Muscle of back (tissue), 3 donors: ENCODE measurements at regions not wholly inside any gene's neighbourhood (a gene's known extent, or its start where the extent isn't known, plus 50 kb on each side); places are given as distances from the start of the nearest gene placed in this dataset.
"Not testable (repeated sequence)": the region's sequence is repeated elsewhere in the genome, so short reads cannot be mapped to it uniquely, and the experiment has no call there.

ENCODE experiments used
- DNase-seq, 3 donors: peaks; one replicate each; pipeline versions ENCODE4 v3.0.0 to v3.0.0-alpha.2; 2013

DNA sequence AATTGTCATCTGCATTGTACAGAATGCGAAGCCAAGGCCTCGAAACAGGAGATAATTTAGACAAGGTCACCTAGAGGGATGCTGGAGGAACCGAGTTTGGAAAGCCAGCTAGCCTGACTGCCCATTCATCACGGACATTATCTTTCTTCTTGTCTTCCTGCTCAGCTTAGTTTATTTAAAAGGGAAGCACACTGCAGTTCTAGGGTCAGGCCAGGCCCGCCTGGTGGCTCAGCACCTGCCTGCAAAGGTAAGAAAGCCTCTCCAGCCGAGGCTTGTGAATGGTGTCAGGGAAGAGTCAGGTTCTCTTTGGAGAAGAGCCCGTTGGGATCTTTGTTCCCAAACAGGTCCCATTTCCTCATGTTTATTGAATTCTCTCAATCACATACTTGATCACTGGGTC is 246.5 kb downstream of the BLID start:
- DNase-seq: no peak

DNA sequence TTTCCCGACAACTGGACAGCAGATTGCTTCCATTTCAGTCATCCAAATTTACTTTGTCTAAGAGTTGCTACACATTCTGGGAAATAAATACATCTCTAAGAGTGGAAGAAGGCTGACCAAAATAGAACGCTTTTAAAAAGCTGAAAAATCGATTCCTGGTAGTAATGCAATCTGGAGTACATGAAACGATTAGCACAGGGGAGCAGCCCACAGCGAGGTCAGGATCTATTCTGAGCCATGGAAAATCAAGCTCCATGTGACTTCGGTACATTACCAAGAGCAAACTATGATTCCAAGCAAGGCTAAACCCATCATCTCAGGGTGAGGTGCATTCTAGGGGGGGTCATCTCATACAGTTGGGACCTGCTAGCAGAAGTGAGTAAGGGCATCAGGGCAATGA is 249.3 kb downstream of the BLID start:
- peak in 1 of 3 donors; percentile 39 for DNase-seq

DNA sequence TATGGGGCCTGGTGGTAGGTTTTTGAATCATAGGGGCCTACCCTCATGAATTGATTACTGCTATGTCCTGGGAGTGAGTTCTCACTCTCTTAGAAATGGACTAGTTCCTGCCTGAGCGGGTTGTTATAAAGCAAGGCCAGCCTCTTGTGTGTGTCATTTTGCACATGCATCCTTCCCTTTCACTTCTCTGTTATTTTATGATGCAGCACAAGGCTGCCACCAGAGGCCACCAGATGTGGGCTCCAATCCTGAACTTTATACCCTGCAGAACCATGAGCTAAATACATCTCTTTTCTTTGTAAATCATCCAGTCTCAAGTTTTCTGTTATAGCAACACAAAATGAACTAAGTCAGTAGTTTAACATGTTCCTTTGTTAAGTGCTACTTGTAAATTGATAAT is 251.4 kb downstream of the BLID start:
- DNase-seq: no peak

DNA sequence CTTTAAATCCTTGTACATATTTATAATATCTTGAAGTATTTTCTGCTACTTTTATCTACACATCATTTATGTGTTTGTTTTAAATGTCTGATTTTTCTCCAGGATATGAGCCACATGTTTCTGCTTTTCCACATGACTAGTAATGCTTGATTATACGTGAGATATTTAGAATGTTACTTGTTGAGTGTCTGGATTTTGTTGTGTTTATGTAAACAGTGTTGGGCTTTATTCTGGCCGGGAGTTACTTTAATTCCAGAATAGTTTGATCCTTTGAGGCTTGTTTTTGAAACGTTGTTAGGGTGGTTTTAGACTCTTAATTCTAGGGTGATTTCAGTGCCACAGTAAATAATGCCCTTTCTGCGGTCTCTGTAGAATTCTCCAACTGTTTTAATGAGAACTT is 252.9 kb downstream of the BLID start:
- DNase-seq: no peak

DNA sequence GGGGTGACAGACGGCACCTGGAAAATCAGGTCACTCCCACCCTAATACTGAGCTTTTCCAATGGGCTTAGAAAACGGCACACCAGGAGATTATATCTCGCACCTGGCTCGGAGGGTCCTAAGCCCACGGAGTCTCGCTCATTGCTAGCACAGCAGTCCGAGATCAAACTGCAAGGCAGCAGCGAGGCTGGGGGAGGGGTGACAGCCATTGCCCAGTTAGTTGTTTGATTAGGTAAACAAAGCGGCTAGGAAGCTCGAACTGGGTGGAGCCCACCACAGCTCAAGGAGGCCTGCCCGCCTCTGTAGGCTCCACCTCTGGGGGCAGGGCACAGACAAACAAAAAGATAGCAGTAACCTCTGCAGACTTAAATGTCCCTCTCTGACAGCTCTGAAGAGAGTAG is 260.9 kb downstream of the BLID start:
- DNase-seq: not testable (repeated sequence)

DNA sequence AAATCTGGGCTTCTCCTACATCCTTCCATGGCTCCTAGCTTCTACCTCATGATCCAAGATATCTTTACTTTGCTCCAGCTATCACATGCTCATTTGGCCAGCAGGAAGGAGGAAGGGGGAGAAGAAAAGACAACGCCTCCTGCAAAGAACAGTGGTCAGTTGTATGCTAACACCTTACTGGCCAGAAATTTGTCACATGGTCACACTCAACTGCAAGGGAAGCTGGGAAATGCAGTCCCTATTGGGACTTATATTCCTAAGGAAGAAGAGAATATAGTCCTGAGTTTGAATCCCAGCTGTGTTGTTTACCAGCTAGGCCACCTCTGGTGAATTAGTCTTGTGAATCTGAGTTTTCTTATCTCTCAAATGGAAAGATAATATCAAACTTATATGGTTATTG is 272.0 kb downstream of the BLID start:
- no peak for DNase-seq

DNA sequence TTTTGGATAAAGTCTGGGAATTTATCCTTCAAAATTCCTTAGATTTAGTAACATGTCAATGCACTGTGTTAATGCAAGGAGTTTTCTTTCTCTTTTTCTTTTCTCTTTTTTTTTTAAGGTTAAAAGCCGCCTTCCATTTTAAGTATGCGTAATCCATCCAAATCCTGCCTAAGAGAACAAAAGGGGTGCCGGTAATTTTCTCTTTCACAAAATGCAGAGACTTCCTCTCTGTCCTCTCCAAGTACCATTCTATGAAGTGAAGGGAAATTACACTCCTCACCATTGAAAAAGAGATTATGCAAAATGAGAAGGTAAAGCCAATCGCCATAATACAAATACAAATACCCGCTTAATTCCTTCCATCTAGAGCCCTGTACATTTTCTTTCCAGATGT is 273.8 kb downstream of the BLID start:
- DNase-seq: no peak

DNA sequence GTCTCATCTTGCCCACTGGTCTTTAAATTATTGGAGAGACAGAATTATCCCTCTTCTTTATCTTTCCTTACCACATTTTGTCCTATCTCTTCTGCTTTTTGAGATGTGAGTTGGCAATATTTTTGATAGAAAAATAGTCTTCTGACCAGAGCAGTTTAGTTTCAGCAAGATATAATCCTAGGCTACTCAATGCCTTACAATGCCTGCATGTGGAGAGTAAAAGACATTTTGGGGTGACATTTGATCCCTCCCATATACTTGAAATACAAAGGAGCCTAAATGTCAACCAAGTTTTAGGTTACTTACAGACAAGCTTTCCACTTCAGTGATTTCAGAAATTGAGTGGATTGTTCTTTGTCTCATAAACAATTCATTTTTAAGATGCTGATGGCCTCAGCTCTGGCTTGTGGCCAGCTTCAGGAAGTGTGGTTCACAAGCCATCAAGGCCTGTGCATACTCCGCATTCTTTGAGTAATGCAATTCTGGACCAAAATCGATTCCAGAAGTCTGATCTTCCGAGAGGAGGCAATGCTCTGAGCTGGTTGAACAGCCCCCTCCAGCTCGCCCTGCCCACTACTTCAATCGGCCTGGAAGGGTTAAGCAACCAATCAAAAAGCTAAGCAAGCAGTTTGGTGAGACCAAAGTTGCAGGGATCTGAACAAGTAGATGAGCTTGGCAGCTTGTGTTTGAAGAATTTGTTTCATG is 274.4 kb downstream of the BLID start:
- DNase-seq: peak; percentile 15 to 94 (median 55)

DNA sequence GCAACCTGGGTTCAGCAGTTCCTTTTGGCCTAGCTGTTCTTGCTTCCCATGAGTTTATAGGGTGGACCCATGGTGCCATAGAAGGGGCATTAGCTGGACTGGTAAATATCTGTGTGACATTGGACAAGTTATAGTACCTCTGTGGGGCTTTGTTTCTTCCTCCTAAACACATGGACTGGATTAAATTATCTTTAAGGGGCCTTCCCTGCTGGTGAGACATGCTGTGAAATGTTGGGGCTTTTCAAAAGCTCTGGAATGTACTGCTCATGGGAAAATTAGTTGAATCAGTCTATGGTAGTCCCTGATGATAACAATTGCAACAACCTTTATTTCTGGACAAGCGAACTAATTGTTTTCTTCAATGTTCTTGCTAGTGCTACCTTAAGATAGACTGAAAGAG is 276.2 kb downstream of the BLID start:
- DNase-seq: no peak

DNA sequence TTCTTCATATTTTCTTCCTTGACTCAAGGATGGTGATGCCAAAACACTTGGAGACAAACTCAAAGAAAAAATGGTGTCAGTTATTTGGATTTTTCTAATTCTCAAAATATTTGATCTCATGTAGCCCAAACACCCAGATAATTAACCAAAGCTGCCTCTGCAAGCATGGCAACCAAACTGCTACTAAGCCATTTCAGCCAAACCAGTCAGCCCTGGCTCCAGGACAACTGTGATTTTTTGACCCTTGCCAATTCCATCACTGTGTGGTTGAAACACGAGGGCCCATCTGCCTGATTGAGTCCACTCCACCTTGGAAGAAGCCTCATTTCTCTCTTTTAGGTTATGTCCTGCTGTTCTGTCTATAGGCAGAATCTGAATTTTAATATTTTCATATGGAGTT is 277.4 kb downstream of the BLID start:
- no peak for DNase-seq

DNA sequence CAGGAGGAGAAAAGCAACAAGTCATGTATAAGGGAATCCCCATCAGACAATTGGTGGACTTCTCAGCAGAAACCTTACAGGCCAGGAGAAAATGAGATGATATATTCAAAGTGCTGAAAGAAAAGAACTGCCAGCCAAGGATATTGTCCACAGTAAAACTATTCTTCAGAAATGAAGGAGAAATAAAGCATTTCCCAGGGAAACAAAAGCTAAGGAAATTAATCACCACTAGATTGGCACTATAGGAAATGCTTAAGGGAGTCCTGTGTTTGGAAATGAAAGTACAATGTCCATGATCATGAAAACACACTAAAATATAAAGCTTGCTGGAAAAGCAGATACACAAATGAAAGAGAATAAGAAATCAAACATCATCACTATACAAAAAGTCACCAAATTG is 282.0 kb downstream of the BLID start:
- no peak for DNase-seq

DNA sequence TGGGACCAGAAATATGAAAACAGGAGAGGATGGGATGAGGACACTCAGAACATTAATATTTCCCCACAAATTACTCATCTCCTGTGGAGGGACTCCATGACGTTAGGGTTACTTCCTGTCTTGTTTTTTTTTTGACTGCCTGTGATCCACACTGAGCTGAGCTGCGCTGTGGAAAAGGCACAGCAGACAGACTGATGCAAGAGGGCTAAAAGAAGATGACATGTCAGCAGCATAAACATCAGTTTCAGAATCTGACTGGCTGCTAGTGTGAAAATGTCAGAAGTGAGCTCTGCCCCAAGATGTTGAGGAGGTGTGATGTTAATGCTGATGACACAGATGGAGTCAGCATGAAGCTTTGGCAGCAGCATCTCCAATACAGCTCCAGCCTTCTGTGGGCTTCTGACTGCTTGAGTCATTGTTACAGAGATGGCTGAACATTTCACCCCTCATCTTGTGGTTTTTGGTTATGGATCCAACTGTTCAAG is 286.8 kb downstream of the BLID start:
- peak; percentile 16 to 99 (median 45) for DNase-seq

DNA sequence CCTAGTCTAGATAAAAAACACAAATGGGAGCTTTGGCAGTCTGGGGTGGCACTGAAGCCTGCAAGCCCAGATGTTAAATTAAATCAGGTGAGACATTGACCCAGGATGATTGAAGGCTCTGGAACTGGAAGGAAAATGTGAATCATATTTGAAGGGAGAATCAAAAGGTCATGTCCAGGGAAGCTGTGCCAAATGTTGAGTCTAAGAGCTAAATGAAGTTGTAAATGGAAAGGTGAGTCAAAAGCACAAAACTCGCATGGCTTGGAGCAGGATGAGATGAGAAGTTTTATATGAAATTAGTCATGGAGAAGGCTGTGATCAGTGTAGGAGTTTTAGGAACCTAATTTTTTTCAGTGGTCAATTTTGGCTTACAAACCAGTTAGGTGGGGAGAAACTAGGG is 301.1 kb downstream of the BLID start:
- no peak for DNase-seq

DNA sequence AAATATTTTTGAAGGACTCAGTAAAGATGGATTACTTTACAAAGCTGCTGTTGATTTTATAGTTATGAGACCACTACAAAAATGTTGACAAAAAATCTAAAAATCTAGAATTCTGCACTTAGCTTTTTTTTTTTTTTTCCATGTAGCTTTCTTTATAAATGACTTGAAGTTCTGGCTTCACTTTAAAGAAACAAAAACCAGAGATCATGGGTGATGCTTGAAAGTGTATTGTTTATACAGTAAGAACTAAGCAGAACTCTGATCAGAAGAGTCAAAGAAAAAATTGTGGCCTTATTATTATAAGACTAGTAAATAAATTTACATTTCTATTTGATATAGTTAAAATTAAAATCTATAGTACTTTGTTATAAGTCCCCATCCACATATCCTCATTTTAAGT is 301.7 kb downstream of the BLID start:
- DNase-seq: no peak

DNA sequence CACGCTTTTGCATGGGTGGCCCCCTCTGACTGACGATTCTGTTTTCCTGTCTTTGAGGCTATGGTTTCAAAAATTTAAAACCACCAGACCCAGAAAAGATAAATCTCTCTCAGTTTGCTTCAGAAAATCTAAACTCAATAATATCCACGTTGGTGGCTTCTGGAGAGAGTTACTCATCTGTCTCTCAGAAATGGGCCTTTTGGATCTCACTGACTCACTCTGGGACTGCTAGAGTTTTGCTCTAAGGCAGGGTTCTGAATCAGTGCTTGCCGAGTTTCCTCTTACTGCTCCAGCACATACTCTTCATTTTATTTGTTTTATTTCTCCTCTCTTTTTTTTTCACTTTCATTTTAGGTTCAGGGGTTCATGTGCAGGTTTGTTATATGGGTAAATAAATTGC is 305.7 kb downstream of the BLID start:
- no peak for DNase-seq

DNA sequence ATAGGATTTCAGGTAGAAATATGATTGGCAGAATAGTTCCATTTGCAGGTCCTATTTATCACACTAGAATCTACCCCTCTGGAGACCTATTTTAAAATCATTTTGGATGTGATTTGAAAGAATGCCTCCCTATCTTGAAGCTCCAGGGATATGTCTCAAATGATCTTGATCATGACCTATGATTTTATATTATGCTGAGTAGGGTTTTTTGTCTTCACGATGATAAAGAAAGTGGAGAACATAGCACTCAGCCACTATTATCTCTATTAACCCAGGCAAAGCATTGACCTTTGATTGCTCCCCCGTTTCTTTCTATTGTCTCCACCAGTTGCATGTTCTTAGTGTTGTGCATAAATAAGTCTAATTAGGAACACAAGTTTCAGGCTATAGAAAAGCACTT is 307.9 kb downstream of the BLID start:
- no peak for DNase-seq

DNA sequence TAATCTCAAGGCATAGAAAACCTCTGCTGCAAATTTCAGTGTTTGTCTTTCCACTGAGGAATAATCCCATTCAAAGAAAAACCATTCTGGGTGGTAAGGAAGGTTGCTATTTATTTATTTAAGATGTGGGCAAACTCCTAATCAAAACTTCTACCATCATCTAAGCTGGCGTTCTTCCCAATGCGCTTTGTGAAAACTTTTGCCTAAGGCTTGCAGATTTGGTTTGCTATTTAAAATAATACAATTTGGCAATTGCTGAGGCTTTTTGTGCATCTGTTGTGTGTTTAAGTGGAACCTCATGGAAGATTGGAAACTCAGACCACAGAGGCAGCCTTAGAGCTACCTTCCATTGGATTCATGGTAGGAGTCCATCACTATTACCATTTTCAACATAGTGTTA is 309.0 kb downstream of the BLID start:
- no peak for DNase-seq

DNA sequence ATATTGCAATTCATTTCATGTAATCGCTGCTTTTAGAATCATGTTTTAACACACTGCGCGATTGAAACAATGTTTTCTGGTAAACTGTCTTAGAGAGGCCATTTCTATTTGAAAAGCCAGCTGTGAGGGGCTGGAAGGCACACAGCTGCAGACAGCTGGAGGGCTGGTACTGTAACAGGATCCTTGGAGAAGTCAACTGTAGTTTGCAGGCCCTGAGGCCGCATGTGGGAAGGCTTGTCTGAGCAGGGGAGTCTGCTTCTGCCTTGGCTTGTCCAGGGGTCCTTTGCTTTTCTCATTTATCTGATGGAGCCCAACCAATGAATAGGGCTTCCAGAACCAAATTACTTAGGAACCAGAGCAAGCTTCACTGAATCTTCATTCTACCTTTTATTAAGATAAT is 313.5 kb downstream of the BLID start:
- peak; percentile 64 to 92 (median 75) for DNase-seq

DNA sequence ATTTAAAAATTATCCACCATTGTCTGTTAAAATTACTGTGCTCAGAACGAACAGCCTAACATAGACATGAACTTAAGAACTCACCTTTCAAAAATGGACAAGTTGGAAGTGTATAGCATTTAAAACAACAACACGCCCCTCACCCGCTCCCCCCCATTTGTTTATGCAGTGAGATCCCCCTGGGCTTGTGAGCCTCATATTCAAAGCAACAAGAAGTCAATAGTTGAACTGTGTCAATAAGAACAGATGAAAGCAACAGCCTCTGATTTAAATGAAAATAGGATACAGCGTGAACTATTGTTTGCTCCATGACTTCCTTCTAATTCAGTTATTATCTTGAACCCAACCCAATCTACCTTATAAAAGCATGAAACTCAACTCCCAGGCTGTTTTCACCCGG is 314.2 kb downstream of the BLID start:
- DNase-seq: peak in 1 of 3 donors; percentile 69

DNA sequence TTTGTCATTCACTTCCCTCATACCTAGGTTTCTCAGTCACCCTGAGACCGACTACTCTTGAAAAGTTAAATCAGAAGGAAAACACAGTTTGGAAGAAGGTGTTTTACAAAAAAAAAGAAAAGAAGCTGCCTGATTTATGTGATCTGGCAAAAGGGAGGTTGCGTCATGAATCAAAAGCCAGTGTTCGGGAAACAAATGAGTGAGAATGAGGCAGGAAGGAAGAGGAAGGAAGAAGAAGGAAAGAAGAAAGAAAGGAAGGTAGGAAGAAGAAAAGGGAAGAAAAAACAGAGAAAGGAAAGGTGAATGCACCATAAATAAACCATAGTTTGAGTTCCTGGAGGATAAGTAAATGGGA is 314.6 kb downstream of the BLID start:
- DNase-seq: peak in 1 of 3 donors; percentile 80

DNA sequence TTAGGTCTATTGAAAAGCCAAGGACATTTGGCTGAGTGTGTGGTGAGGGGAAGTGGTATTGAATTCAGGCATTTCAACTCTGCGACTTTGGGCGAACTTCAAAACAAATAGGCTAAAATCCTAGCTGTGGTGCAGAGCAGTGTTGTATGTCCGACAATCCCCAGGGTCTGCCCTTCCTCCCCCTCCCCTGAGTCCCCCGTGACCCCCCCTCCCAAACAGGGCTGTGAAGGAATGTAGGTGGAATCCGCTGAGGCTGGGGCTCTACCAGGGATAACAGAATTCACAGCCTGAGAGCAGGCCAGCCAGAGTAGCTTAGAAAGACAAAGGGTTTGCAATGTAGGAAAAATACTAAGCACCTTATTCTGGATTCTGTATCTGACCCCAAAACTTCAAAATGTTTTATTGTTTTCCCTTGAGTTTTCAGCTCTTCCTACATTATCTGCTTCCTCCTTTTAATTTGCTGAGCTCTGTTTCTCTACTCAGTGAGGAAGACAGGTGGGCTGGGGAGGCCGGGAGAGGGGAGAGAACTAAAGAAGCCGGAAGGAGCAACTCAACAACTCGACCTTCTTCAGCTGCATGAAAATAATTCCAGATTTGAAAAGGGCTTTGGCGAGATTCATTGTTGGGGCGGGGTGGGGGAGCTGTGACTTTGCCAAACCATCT is 315.2 kb downstream of the BLID start:
- peak in 1 of 3 donors; percentile 87 for DNase-seq

DNA sequence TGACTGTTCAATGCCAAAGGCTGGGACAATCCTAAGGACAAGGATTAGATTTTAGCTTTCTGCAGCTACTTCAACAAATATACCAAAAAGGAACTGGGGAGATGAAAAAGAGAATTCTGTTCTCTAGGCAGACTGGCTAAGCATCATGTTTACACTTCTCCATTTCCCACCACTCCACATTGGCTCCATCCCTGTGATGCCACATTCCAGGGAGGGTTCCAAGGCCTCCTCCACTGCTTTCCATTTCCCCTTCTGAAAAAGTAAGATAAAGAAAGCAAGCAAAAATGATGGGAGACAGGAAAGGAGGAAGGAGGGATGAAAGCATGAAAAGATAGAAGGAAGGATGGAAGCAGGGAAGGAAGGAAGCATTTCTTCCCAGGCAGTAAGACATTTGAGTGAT is 315.8 kb downstream of the BLID start:
- DNase-seq: no peak

DNA sequence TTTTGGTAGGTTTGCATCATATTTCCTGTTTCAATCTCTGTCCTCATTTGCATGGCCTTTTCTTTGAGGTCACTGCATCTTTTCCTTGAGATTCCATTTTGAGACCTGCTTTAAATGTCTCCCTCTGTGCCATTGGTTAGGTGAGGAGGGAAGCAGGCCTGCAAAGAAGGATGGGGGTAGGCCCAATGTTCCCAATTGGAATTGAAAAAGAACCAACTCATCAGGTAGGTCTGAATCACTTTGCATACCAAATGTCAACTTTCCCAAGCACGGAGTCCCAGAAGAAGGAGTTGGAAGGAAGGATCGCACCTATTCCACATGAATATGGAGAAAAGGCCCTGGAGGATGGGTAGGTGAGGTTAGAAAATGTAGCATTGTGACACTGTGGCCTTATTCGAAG is 318.5 kb downstream of the BLID start:
- DNase-seq: no peak

DNA sequence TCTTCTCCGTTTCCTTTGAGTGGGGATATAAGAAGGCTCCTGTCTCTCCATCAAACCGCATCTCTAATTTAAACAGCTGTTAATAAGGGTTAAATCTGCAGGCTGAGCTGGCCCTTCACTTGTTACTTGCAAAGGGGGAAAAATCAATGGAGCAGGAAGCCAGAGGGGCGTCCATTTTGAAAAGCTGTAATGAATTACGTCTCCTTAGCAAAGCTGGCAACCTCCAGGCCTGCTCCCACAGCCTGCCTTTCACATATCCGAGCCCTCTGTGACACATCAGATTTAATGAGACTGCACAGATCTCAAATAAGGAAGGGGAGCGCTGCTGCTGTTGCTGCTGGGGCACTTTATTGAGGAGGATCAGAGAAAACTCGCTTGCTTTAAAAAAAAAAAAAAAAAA is 320.8 kb downstream of the BLID start:
- no peak for DNase-seq
